Kidney epithelial cell (primary cell): ENCODE measurements at regions not wholly inside any gene's neighbourhood (a gene's known extent, or its start where the extent isn't known, plus 50 kb on each side); places are given as distances from the start of the nearest gene placed in this dataset.
"Not testable (repeated sequence)": the region's sequence is repeated elsewhere in the genome, so short reads cannot be mapped to it uniquely, and the experiment has no call there.

ENCODE experiments used
- DNase-seq: peaks from one replicate; pipeline ENCODE4 v3.0.0-alpha.2; 2010; ENCODE audit warnings: low read depth
- H3K27me3 ChIP-seq: 2 replicates; pipeline ENCODE4 v1.6.0; 2011; ENCODE audit warnings: low read length; ENCODE audit not compliant: control insufficient read depth, insufficient read depth
- H3K36me3 ChIP-seq: 2 replicates; pipeline ENCODE4 v1.5.1; 2011; ENCODE audit warnings: low read length; ENCODE audit not compliant: control insufficient read depth, insufficient read depth
- H3K4me3 ChIP-seq: 2 replicates; pipeline ENCODE4 v1.5.1; 2011; ENCODE audit warnings: low read depth, mild to moderate bottlenecking, control low read depth, low read length
- CTCF ChIP-seq: IDR thresholded peaks from 2 replicates; pipeline ENCODE4 v1.5.1; 2011; ENCODE audit warnings: mild to moderate bottlenecking, moderate library complexity, low read length, control low read depth, inconsistent platforms; ENCODE audit not compliant: insufficient read depth, poor library complexity, severe bottlenecking

- TF ChIP-seq CTCF: no peak
- Histone ChIP-seq H3K36me3 (no peaks in the 10 kb centered on the region), H3K27me3 (no peaks in the 10 kb centered on the region), H3K4me3 (no peak overlapping the region)
- no peak for DNase-seq
Measured at GRCh38 chr14:71557351-71557750, 374.9 kb upstream of the RGS6 start.

GRCh38 chr14:71558943-71559342, 373.3 kb upstream of the RGS6 start:
- not testable (repeated sequence) for H3K36me3 ChIP-seq, DNase-seq, H3K27me3 ChIP-seq, H3K4me3 ChIP-seq

GRCh38 chr14:71560751-71561150, 371.5 kb upstream of the RGS6 start:
- DNase-seq: no peak
- TF ChIP-seq CTCF: no peak
- no peak overlapping the region for H3K4me3 ChIP-seq
- H3K36me3 ChIP-seq: no peaks in the 10 kb centered on the region
- no peaks in the 10 kb centered on the region for H3K27me3 ChIP-seq

- DNase-seq: no peak
- no peak for TF ChIP-seq CTCF
- H3K4me3 ChIP-seq: no peak overlapping the region
- no peaks in the 10 kb centered on the region for H3K27me3 ChIP-seq
- no peaks in the 10 kb centered on the region for H3K36me3 ChIP-seq
Measured at GRCh38 chr14:71563492-71564153, 368.6 kb upstream of the RGS6 start.

GRCh38 chr14:71566276-71566675, 366.0 kb upstream of the RGS6 start:
- Histone ChIP-seq H3K27me3 (no peaks in the 10 kb centered on the region), H3K4me3 (no peak overlapping the region), H3K36me3 (no peaks in the 10 kb centered on the region)
- DNase-seq: no peak
- TF ChIP-seq CTCF: no peak

- H3K4me3 ChIP-seq, DNase-seq, H3K36me3 ChIP-seq, H3K27me3 ChIP-seq: not testable (repeated sequence)
Measured at GRCh38 chr14:71567499-71568133, 364.6 kb upstream of the RGS6 start.

GRCh38 chr14:71574976-71575375, 357.3 kb upstream of the RGS6 start:
- TF ChIP-seq CTCF: no peak
- no peak for DNase-seq
- H3K27me3 ChIP-seq: no peaks in the 10 kb centered on the region
- H3K36me3 ChIP-seq: no peaks in the 10 kb centered on the region
- H3K4me3 ChIP-seq: no peak overlapping the region
